CD14-positive monocyte (primary cell): ENCODE measurements at regions not wholly inside any gene's neighbourhood (a gene's known extent, or its start where the extent isn't known, plus 50 kb on each side); places are given as distances from the start of the nearest gene placed in this dataset.
A peak's percentile ranks its signal among the peaks of the same experiment; 100 is the strongest.

Experiments used
- DNase-seq, 3 donors: peaks; one replicate each; pipeline ENCODE4 v3.0.0-alpha.2; 2011 to 2022
- H2AFZ ChIP-seq: 2 replicates; pipeline ENCODE4 v1.6.0; 2012; ENCODE audit warnings: mild to moderate bottlenecking, low read depth, low read length, inconsistent platforms; ENCODE audit not compliant: insufficient read depth, poor library complexity, severe bottlenecking
- H3K27ac ChIP-seq, 2 donors: 1 replicate in 1 of 2; 2 replicates in 1 of 2; pipeline ENCODE4 v1.5.1; 2012 to 2013; ENCODE audit warnings: low read length in 2 of 2, control low read depth in 1 of 2, inconsistent platforms in 1 of 2, low read depth in 1 of 2, mild to moderate bottlenecking in 1 of 2
- H3K27me3 ChIP-seq, 2 donors: one replicate each; pipeline versions ENCODE4 v1.6.0 to v1.6.1; 2011 to 2013; ENCODE audit warnings: low read length in 2 of 2; ENCODE audit not compliant: control insufficient read depth in 2 of 2, insufficient read depth in 2 of 2
- H3K36me3 ChIP-seq, 2 donors: replicated peaks in 1 of 2; 1 replicate in 1 of 2; 2 replicates in 1 of 2; pipeline versions ENCODE4 v1.5.1 to v1.6.1; 2012 to 2013; ENCODE audit warnings: low read length in 2 of 2, control low read depth in 1 of 2, inconsistent platforms in 1 of 2, mild to moderate bottlenecking in 1 of 2; ENCODE audit not compliant: insufficient read depth in 2 of 2, control insufficient read depth in 1 of 2
- H3K4me1 ChIP-seq, 2 donors: 1 replicate in 1 of 2; 2 replicates in 1 of 2; pipeline versions ENCODE4 v1.5.1 to v1.6.1; 2012 to 2013; ENCODE audit warnings: low read length in 2 of 2, control low read depth in 1 of 2, inconsistent platforms in 1 of 2, mild to moderate bottlenecking in 1 of 2, moderate library complexity in 1 of 2; ENCODE audit not compliant: insufficient read depth in 2 of 2, control insufficient read depth in 1 of 2
- H3K4me2 ChIP-seq: replicated peaks from 2 replicates; pipeline ENCODE3; 2012; ENCODE audit warnings: low read length, moderate library complexity, mild to moderate bottlenecking; ENCODE audit not compliant: poor library complexity, severe bottlenecking; ENCODE audit errors: extremely low read depth
- H3K4me3 ChIP-seq, 3 experiments: fragments of 200-600 bp in 1 of 3; sonication (generic) in 1 of 3; replicated peaks in 1 of 3; 1 replicate in 2 of 3; 2 replicates in 1 of 3; pipeline ENCODE4 v1.5.1; 2011 to 2013; ENCODE audit warnings: low read length in 3 of 3, mild to moderate bottlenecking in 3 of 3, control low read depth in 2 of 3, low read depth in 2 of 3, inconsistent platforms in 1 of 3, moderate library complexity in 1 of 3
- H3K79me2 ChIP-seq: 2 replicates; pipeline ENCODE4 v1.6.0; 2012; ENCODE audit warnings: mild to moderate bottlenecking, control low read depth, inconsistent platforms, low read length, moderate library complexity; ENCODE audit not compliant: insufficient read depth
- H3K9ac ChIP-seq: 2 replicates; pipeline ENCODE4 v1.6.0; 2017; ENCODE audit warnings: low read length, mild to moderate bottlenecking; ENCODE audit not compliant: insufficient read depth, poor library complexity, severe bottlenecking
- H3K9me3 ChIP-seq, 2 donors: replicated peaks in 1 of 2; 1 replicate in 1 of 2; 2 replicates in 1 of 2; pipeline versions ENCODE4 v1.5.1 to v1.6.1; 2012 to 2013; ENCODE audit warnings: low read length in 2 of 2, control low read depth in 1 of 2; ENCODE audit not compliant: control insufficient read depth in 1 of 2, insufficient read depth in 1 of 2
- H4K20me1 ChIP-seq: 2 replicates; pipeline ENCODE4 v1.6.0; 2012; ENCODE audit warnings: mild to moderate bottlenecking, low read length, control low read depth, moderate library complexity; ENCODE audit not compliant: insufficient read depth
- H3K27ac Mint-ChIP-seq, 7 donors: one replicate each; pipeline ENCODE4 v1.8.0; 2020; ENCODE audit warnings: mild to moderate bottlenecking in 7 of 7, mixed read lengths in 7 of 7, moderate library complexity in 6 of 7, inconsistent platforms in 2 of 7
- H3K27me3 Mint-ChIP-seq, 3 donors: one replicate each; pipeline ENCODE4 v1.8.0; 2021 to 2022; ENCODE audit warnings: low read depth in 3 of 3, mild to moderate bottlenecking in 3 of 3, mixed read lengths in 3 of 3, moderate library complexity in 3 of 3, inconsistent platforms in 1 of 3
- H3K36me3 Mint-ChIP-seq, 2 donors: one replicate each; pipeline ENCODE4 v1.8.0; 2020; ENCODE audit warnings: mixed read lengths in 2 of 2, inconsistent platforms in 1 of 2, mild to moderate bottlenecking in 1 of 2
- H3K4me1 Mint-ChIP-seq: one replicate; pipeline ENCODE4 v1.8.0; 2020; ENCODE audit warnings: mild to moderate bottlenecking, mixed read lengths
- H3K4me3 Mint-ChIP-seq, 2 donors: one replicate each; pipeline ENCODE4 v1.8.0; 2020; ENCODE audit warnings: mild to moderate bottlenecking in 2 of 2, mixed read lengths in 2 of 2, moderate library complexity in 1 of 2
- H3K9me3 Mint-ChIP-seq, 7 donors: one replicate each; pipeline ENCODE4 v1.8.0; 2020 to 2022; ENCODE audit warnings: mixed read lengths in 7 of 7, mild to moderate bottlenecking in 6 of 7, moderate library complexity in 6 of 7, inconsistent platforms in 2 of 7
- intact Hi-C, 2 donors: fragments of 100-400 bp; cut with micrococcal nuclease; formaldehyde crosslinking; loops; one replicate each; pipeline versions ENCODE4 v1.15.0 to v1.15.1; 2023
- TF ChIP-seq, protein P1 (sequence below): fragments of 200-600 bp; IDR thresholded peaks from one replicate; pipeline ENCODE4 v1.8.0; 2022; ENCODE audit warnings: antibody characterized with exemption, mild to moderate bottlenecking

DNA sequence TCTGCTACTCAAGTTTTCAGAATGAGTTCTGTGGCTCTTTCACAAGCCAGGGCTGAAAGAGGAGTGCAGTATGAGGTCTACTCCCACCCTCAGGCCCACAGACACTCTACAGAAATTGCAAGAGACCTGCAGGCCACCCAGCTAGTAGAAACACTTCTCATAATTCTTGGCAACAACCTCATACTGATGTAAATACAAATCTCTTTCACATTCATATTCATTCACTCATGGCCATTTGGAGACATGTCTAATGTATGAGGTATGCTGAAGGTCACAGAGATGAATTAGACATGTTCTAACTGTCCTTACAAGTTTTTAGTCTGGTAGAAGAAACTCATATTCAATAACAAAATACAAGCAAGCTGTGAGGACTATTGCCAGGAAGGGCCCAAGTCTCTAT lies 83.8 kb upstream of the KLHL29 start:
- no peak for DNase-seq
- no peaks in the 10 kb centered on the region for H3K27me3 ChIP-seq
- H2AFZ ChIP-seq = no peak overlapping the region
- H3K9me3 ChIP-seq = no peaks in the 10 kb centered on the region
- H3K4me3 Mint-ChIP-seq = no peak overlapping the region
- H3K9me3 Mint-ChIP-seq = peaks cover 0 to 3% (median 0%) of the 10 kb centered on the region in 7 donors
- no peaks in the 10 kb centered on the region for H3K79me2 ChIP-seq
- H3K27ac Mint-ChIP-seq = peak overlapping the region in 1 of 7 donors; percentile 3
- no peak overlapping the region for H3K4me3 ChIP-seq
- H3K4me1 ChIP-seq = no peaks in the 10 kb centered on the region
- H3K9ac ChIP-seq = no peak overlapping the region
- no peaks in the 10 kb centered on the region for H3K4me1 Mint-ChIP-seq
- H3K27ac ChIP-seq = no peak overlapping the region
- H3K36me3 ChIP-seq = no peaks in the 10 kb centered on the region
- H3K4me2 ChIP-seq = no peak overlapping the region
- peaks cover 0 to 8% (median 0%) of the 10 kb centered on the region in 3 donors for H3K27me3 Mint-ChIP-seq
- no peaks in the 10 kb centered on the region for H4K20me1 ChIP-seq
- intact Hi-C loops = no loop called here
- no peaks in the 10 kb centered on the region for H3K36me3 Mint-ChIP-seq
- TF ChIP-seq, protein P1, sequence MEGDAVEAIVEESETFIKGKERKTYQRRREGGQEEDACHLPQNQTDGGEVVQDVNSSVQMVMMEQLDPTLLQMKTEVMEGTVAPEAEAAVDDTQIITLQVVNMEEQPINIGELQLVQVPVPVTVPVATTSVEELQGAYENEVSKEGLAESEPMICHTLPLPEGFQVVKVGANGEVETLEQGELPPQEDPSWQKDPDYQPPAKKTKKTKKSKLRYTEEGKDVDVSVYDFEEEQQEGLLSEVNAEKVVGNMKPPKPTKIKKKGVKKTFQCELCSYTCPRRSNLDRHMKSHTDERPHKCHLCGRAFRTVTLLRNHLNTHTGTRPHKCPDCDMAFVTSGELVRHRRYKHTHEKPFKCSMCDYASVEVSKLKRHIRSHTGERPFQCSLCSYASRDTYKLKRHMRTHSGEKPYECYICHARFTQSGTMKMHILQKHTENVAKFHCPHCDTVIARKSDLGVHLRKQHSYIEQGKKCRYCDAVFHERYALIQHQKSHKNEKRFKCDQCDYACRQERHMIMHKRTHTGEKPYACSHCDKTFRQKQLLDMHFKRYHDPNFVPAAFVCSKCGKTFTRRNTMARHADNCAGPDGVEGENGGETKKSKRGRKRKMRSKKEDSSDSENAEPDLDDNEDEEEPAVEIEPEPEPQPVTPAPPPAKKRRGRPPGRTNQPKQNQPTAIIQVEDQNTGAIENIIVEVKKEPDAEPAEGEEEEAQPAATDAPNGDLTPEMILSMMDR = no peak

DNA sequence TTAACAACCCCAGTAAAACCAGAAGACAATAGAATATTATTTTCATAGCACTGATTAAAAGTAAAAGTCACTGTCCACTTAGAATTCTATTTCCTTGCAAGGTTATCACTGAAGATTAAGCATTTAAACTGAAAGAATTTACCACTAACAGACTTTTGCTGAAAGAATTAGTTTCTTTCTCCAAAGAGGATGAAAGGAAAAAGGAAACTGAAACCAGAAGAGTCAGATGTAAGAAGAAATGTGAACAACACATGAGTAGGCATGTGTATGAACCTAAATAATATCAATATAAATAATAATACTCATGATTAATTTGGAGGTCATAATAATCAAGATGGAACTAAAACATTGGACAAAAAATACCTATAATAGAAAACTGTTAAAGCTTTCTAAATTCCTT lies 82.4 kb upstream of the KLHL29 start:
- intact Hi-C loops = no loop called here
- no peak for DNase-seq
- peaks cover 0 to 7% (median 3%) of the 10 kb centered on the region in 3 donors for H3K27me3 Mint-ChIP-seq

More for the DNA sequence above, 82.4 kb upstream of the KLHL29 start:
- Histone ChIP-seq H4K20me1 (no peaks in the 10 kb centered on the region), H3K9ac (no peak overlapping the region), H3K36me3 (no peaks in the 10 kb centered on the region), H3K79me2 (no peaks in the 10 kb centered on the region), H3K27ac (no peak overlapping the region), H3K4me3 (no peak overlapping the region), H3K4me1 (no peaks in the 10 kb centered on the region), H2AFZ (no peak overlapping the region), H3K9me3 (no peaks in the 10 kb centered on the region), H3K27me3 (no peaks in the 10 kb centered on the region), H3K4me2 (no peak overlapping the region)
- Mint-ChIP-seq H3K36me3 (no peaks in the 10 kb centered on the region), H3K9me3 (peaks cover 0 to 5% (median 2%) of the 10 kb centered on the region in 7 donors), H3K4me1 (no peaks in the 10 kb centered on the region), H3K4me3 (no peak overlapping the region), H3K27ac (no peak overlapping the region)
- TF ChIP-seq, protein P1 = no peak
